SKM-1 treated with dmso at 0.1 percent for 144 hours (cell line): ENCODE measurements at regions not wholly inside any gene's neighbourhood (a gene's known extent, or its start where the extent isn't known, plus 50 kb on each side); places are given as distances from the start of the nearest gene placed in this dataset.
"Not testable (repeated sequence)": the region's sequence is repeated elsewhere in the genome, so short reads cannot be mapped to it uniquely, and the experiment has no call there.

Experiments
- DNase-seq: peaks from one replicate; lab custom pipeline; 2025; ENCODE audit not compliant: unreplicated experiment; lab: John Stamatoyannopoulos, UW

DNA sequence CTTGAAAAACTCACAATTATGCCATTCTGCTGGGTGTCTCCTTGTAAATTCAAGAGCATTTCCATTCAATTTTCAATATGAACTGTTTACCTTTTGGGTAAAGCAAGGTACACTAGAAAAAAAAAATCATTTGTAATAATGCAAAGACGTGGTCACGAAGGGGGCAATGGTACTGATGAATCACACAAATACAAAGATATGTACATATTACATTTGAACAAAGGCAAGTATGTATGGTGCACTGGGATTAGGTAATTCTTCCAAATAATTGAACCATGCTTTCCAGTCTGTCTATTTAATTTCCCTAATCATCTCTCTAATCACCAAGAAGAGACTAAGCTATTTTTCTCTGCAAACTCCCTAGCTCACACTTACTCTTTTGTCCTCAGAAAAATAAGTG, 63.4 kb upstream of the RNF38 start:
- DNase-seq, result no peak

DNA sequence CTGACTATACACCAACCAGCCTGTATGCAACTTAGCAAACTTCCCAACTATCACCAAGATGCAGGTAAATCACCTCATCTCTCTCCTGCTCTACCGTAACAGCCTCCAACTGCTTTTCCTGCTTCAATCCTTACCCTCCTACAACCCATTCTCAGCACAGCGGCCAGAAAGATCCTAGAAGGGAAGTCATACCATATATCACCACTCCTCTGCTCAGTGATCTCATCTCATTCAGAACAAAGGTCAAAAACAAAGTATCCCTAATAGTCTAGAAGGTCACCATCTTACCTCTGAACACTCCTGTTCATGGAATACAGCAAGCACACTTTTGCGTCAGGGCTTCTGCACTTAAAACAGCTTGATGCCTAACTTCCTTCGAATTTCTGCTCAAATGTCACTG, 62.2 kb upstream of the RNF38 start:
- DNase-seq, result no peak

DNA sequence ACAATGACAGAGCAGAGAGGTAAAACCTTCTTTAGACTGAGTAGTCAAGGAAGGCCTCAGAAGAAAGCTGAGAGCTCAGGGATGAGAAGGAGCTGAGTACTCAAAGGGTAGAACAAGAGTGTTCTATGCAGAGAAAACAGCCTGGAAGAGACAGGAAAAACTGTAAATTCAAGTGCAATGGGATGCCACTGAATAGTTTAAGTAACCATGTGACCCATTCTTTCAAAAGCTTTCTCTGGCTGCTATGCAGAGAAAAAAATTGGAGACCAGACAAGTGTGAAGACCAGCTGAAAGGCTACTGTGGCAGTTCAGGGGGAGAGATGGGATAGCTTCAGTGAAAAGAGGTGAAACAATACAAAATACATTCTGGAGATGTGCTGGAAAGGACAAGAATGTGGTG, 61.3 kb upstream of the RNF38 start:
- DNase-seq, result no peak

DNA sequence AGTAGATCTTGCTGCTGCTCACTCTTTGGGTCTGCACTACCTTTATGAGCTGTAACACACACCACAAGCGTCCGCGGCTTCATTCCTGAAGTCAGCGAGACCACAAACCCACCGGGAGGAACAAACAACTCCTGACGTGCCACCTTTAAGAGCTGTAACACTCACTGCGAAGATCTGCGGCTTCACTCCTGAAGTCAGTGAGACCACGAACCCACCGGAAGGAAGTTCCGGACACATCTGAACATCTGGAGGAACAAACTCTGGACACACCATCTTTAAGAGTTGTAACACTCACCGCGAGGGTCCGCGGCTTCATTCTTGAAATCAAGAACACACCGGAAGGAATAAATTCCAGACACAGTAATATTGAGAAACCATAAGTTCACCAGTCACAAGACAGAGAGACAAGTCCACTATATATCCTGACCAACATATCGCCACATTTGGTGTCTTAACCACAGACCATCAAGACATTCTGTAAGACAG, 58.4 kb upstream of the RNF38 start:
- DNase-seq, result not testable (repeated sequence)

DNA sequence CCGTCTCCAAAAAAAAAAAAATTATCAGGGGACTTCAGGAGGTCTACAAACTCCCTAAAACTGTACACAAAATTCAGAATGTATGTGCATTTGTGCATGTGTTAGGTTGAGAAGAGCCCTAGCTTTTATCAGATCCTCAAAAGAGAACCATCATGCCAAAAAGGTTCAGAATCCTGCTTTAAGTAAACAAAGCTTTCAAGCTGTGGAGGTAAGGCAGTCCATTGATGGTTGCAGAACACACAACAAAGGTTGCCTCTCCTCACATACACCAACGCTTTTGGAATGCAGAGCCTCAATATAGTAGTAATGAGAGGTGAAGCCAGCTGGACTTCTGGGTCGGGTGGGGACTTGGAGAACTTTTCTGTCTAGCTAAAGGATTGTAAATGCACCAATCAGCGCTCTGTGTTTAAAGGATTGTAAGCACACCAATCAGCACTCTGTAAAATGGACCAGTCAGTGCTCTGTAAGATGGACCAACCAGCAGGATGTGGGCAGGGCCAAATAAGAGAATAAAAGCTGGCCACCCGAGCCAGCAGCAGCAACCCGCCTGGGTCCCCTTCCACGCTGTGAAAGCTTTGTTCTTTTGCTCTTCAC, 57.9 kb upstream of the RNF38 start:
- DNase-seq, result no peak

DNA sequence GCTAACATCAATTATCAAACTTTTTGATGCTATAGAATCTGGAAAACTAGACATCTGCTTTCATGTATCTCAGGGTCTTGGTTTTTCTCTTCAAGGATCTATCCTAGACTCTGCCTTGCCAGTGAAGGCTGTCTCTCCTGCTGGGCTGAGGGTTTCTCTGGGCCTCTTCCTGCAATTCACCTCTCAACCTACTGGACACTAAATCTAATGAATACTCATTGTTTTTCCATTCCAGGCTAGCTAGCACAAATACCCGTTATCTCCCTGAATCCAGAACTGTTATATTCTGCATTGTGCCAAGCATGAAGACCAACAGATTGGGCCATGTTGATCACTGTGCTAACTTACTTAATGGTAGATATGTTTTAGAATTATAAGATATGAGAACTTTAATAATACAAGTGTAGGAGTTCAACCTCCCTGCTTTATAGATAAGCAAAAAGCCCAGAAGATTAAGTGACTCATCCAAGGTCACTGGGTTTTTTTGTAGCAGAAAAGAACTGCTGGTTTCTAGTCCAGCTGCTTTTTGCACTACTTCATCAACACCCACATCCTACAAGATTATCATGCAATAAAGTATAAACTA, 56.5 kb upstream of the RNF38 start:
- DNase-seq, result no peak

DNA sequence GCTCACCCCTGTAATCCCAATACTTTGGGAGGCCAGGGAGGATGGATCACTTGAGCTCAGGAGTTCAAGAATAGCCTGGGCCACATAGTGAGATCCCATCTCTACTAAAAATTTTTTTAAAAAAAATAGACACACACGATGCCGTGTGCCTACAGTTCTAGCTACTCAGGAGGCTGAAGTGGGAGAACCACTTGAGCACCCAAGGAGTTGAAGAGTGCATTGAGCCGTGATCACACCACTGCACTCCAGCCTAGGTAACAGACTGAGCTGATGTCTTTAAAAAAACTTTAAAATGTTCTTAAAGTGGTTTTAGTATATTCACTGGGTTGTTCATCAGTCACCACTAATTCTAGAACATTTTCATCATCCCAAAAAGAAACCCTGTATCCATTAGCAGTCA, 51.9 kb upstream of the RNF38 start:
- DNase-seq, result no peak

DNA sequence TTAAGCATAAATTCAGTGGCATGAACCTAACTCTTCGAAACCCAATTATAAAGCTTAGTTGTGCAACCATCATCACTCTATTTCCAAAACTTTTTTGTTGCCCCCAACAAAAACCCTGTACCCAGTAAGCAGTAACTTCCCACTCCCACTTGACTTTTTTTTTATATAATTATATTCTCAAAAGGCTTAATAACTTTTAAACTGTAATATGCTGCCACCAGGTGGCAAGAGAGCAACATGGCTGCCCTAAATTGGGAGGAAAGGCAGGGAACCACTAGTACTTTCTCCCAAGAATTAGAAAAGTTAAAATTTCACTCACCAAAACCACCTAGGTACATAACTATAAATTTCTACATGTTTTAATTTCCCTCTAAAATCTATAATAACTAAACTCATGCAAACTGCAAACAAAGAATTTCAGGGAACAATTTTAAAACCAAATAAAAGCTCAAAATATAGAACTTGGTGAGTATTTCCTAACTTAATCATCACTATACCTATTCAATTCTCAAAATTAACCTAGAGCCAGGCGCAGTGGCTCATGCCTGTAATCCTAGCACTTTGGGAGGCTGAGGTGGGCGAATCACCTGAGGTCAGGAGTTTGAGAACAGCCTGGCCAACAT, 50.2 kb upstream of the RNF38 start:
- DNase-seq, result peak; percentile 5
